H1 (cell line): ENCODE measurements at regions not wholly inside any gene's neighbourhood (a gene's known extent, or its start where the extent isn't known, plus 50 kb on each side); places are given as distances from the start of the nearest gene placed in this dataset.

Experiments used
- BRCA1 ChIP-seq: IDR thresholded peaks from 2 replicates; pipeline ENCODE4 v1.6.1; 2012; ENCODE audit warnings: low read depth, low read length, improper control_type of control experiment
- CBX8 ChIP-seq: fragments of 300-800, 300-1000 bp; sonication (generic); IDR thresholded peaks from 2 replicates; pipeline ENCODE4 v1.7.1; 2016; ENCODE audit warnings: low read depth, low read length, borderline replicate concordance
- KDM4A ChIP-seq: IDR thresholded peaks from one replicate; pipeline ENCODE4 v1.7.1; 2012; ENCODE audit warnings: low read depth, mild to moderate bottlenecking, moderate library complexity, low read length, inconsistent platforms; ENCODE audit not compliant: severe bottlenecking
- RFX5 ChIP-seq: IDR thresholded peaks from 2 replicates; pipeline ENCODE4 v1.6.1; 2011; ENCODE audit warnings: low read depth, low read length, improper control_type of control experiment, borderline replicate concordance
- RNF2 ChIP-seq: fragments of 200-900, 300-1000 bp; sonication (generic); IDR thresholded peaks from 2 replicates; pipeline ENCODE4 v1.7.1; 2016; ENCODE audit warnings: borderline replicate concordance, low read depth, mild to moderate bottlenecking, antibody characterized with exemption, low read length; ENCODE audit not compliant: poor library complexity, severe bottlenecking; ENCODE audit errors: missing control alignments

- TF ChIP-seq RNF2 = no peak
- no peak for TF ChIP-seq KDM4A
- TF ChIP-seq RFX5 = no peak
- no peak for TF ChIP-seq CBX8
- no peak for TF ChIP-seq BRCA1
- TF ChIP-seq, all 59 proteins: peak for 0
Measured at GRCh38 chr5:38022631-38023030, 182.8 kb upstream of the GDNF start (continued).
